Ascending aorta (tissue), 2 donors: ENCODE measurements at regions not wholly inside any gene's neighbourhood (a gene's known extent, or its start where the extent isn't known, plus 50 kb on each side); places are given as distances from the start of the nearest gene placed in this dataset.
"Not testable (repeated sequence)": the region's sequence is repeated elsewhere in the genome, so short reads cannot be mapped to it uniquely, and the experiment has no call there.

Experiments
- DNase-seq, 2 donors: peaks; one replicate each; pipeline ENCODE4 v3.0.0-alpha.2; 2019; ENCODE audit warnings: low spot score in 2 of 2
- H3K27ac ChIP-seq, 2 donors: fragments of 200-600 bp; sonication (generic); one replicate each; pipeline ENCODE4 v1.5.1; 2016 to 2017; ENCODE audit warnings: mild to moderate bottlenecking in 1 of 2
- H3K27me3 ChIP-seq: fragments of 200-600 bp; sonication (generic); one replicate; pipeline ENCODE4 v1.5.1; 2017
- H3K36me3 ChIP-seq, 2 donors: fragments of 200-600 bp; sonication (generic); one replicate each; pipeline ENCODE4 v1.5.1; 2016
- H3K4me1 ChIP-seq, 2 donors: fragments of 200-600 bp; sonication (generic); one replicate each; pipeline ENCODE4 v1.5.1; 2016 to 2017; ENCODE audit warnings: mild to moderate bottlenecking in 1 of 2
- H3K4me3 ChIP-seq, 2 donors: fragments of 200-600 bp; sonication (generic); one replicate each; pipeline ENCODE4 v1.5.1; 2016 to 2017; ENCODE audit warnings: mild to moderate bottlenecking in 1 of 2
- H3K9me3 ChIP-seq, 2 donors: fragments of 200-600 bp; sonication (generic); one replicate each; pipeline ENCODE4 v1.5.1; 2016
- CTCF ChIP-seq, 3 experiments: fragments of 200-600 bp in 2 of 3; fragments of 450-650 bp in 1 of 3; sonication (generic) in 2 of 3; IDR thresholded peaks; one replicate each; pipeline ENCODE4 v1.5.1; 2016 to 2019; ENCODE audit warnings: antibody characterized with exemption in 3 of 3, mild to moderate bottlenecking in 1 of 3, moderate library complexity in 1 of 3
- intact Hi-C: fragments of 100-400 bp; cut with DNase I; formaldehyde crosslinking; loops from one replicate; pipeline ENCODE4 v1.15.1; 2023

- no peak for DNase-seq
- Histone ChIP-seq H3K4me1 (no peaks in the 10 kb centered on the region), H3K36me3 (no peaks in the 10 kb centered on the region), H3K9me3 (no peaks in the 10 kb centered on the region), H3K27me3 (no peaks in the 10 kb centered on the region), H3K4me3 (no peak overlapping the region), H3K27ac (no peak overlapping the region)
- no peak for TF ChIP-seq CTCF (IDR thresholded peaks at IDR 0.05)
- intact Hi-C loops: no loop called here
These were observed 1303.2 kb upstream of the LRRTM3 start for GRCh38 chr10:65622608-65623007.

GRCh38 chr10:65628493-65629139 lies 1297.2 kb upstream of the LRRTM3 start:
- no peak for TF ChIP-seq CTCF (IDR thresholded peaks at IDR 0.05)
- no peaks in the 10 kb centered on the region for H3K4me1 ChIP-seq
- no peak overlapping the region for H3K4me3 ChIP-seq
- no peaks in the 10 kb centered on the region for H3K36me3 ChIP-seq
- no peak overlapping the region for H3K27ac ChIP-seq
- H3K9me3 ChIP-seq: peaks cover 0 to 10% of the 10 kb centered on the region in 2 donors
- H3K27me3 ChIP-seq: no peaks in the 10 kb centered on the region
- no peak for DNase-seq
- intact Hi-C loops: no loop called here

- intact Hi-C loops: no loop called here
- no peak for DNase-seq
- H3K27ac ChIP-seq: no peak overlapping the region
- peaks cover 0 to 6% of the 10 kb centered on the region in 2 donors for H3K9me3 ChIP-seq
- no peaks in the 10 kb centered on the region for H3K36me3 ChIP-seq
- no peaks in the 10 kb centered on the region for H3K27me3 ChIP-seq
- no peak for TF ChIP-seq CTCF (IDR thresholded peaks at IDR 0.05)
- H3K4me3 ChIP-seq: no peak overlapping the region
- H3K4me1 ChIP-seq: no peaks in the 10 kb centered on the region
These were observed 1265.8 kb upstream of the LRRTM3 start for GRCh38 chr10:65660006-65660405.

- intact Hi-C loops: no loop called here
- no peak overlapping the region for H3K27ac ChIP-seq
- no peaks in the 10 kb centered on the region for H3K4me1 ChIP-seq
- no peak for TF ChIP-seq CTCF (IDR thresholded peaks at IDR 0.05)
- DNase-seq: no peak
- no peaks in the 10 kb centered on the region for H3K27me3 ChIP-seq
- no peak overlapping the region for H3K4me3 ChIP-seq
- H3K9me3 ChIP-seq: no peaks in the 10 kb centered on the region
- H3K36me3 ChIP-seq: no peaks in the 10 kb centered on the region
These were observed 1255.7 kb upstream of the LRRTM3 start for GRCh38 chr10:65670087-65670486.

- H3K4me1 ChIP-seq, H3K27me3 ChIP-seq, H3K36me3 ChIP-seq, H3K27ac ChIP-seq, DNase-seq, intact Hi-C loops, H3K9me3 ChIP-seq, H3K4me3 ChIP-seq: not testable (repeated sequence)
These were observed 1255.2 kb upstream of the LRRTM3 start for GRCh38 chr10:65670596-65670995.

- no peak for DNase-seq
- H3K36me3 ChIP-seq: no peaks in the 10 kb centered on the region
- H3K27ac ChIP-seq: no peak overlapping the region
- H3K4me1 ChIP-seq: no peaks in the 10 kb centered on the region
- no peak for TF ChIP-seq CTCF (IDR thresholded peaks at IDR 0.05)
- H3K9me3 ChIP-seq: no peaks in the 10 kb centered on the region
- no peaks in the 10 kb centered on the region for H3K27me3 ChIP-seq
- no peak overlapping the region for H3K4me3 ChIP-seq
- intact Hi-C loops: no loop called here
These were observed 1250.6 kb upstream of the LRRTM3 start for GRCh38 chr10:65675236-65675635.
